ENCODE measurements at regions not wholly inside any gene's neighbourhood (a gene's known extent, or its start where the extent isn't known, plus 50 kb on each side); places are given as distances from the start of the nearest gene placed in this dataset.

- Histone ChIP-seq H3K9me3 (no peaks in the 10 kb centered on the region), H3K4me3 (no peak overlapping the region), H3K4me1 (peaks cover 24 to 43% (median 26%) of the 10 kb centered on the region in 3 donors), H3K36me3 (no peaks in the 10 kb centered on the region), H3K27me3 (no peaks in the 10 kb centered on the region), H3K27ac (peak overlapping the region in 1 of 4 donors; percentile 8)
- ATAC-seq: peak; percentile 30 to 58 (median 42)
- peak in 3 of 4 donors; percentile 13 to 17 (median 15) for TF ChIP-seq CTCF (IDR thresholded peaks at IDR 0.05)
- intact Hi-C loops (cut with DNase I): loop anchor here in 1 of 3 donors (10.0 kb wide), 1 partner anchor 166 kb away; no protein-coding TSS in a partner anchor
- DNase-seq: peak in 2 of 6 donors; percentile 48 to 49
- WGBS, 2 donors: 16% methylated on average over 5 of the region's 5 CpGs
- no peak for FAIRE-seq
Observed at GRCh38 chr20:50380697-50381040, 129.5 kb upstream of the PTPN1 start.

GRCh38 chr20:50381075-50381732 lies 129.0 kb upstream of the PTPN1 start:
- 62 to 63% methylated on average over 7 of the region's 7 CpGs for WGBS, 2 donors
- no peak for FAIRE-seq

GRCh38 chr20:50381771-50382593 lies 128.2 kb upstream of the PTPN1 start:
- intact Hi-C loops (cut with DNase I): loop anchor here in 1 of 3 donors (10.0 kb wide), 1 partner anchor 167 kb away; no protein-coding TSS in a partner anchor
- Histone ChIP-seq H3K36me3 (no peaks in the 10 kb centered on the region), H3K4me3 (no peak overlapping the region), H3K4me1 (peaks cover 24 to 43% (median 26%) of the 10 kb centered on the region in 3 donors), H3K27ac (no peak overlapping the region), H3K9me3 (no peaks in the 10 kb centered on the region), H3K27me3 (no peaks in the 10 kb centered on the region)
- WGBS, 2 donors: 84 to 89% methylated on average over 13 of the region's 13 CpGs
- TF ChIP-seq CTCF (IDR thresholded peaks at IDR 0.05): no peak
- ATAC-seq (no peak), FAIRE-seq (no peak), DNase-seq (no peak)

More at GRCh38 chr20:50381075-50381732, 129.0 kb upstream of the PTPN1 start:
- intact Hi-C loops (cut with DNase I): loop anchor here in 1 of 3 donors (10.0 kb wide), 1 partner anchor 166 kb away; no protein-coding TSS in a partner anchor
- H3K4me1 ChIP-seq: peaks cover 24 to 43% (median 26%) of the 10 kb centered on the region in 3 donors
- peak overlapping the region in 1 of 4 donors; percentile 8 for H3K27ac ChIP-seq
- TF ChIP-seq CTCF (IDR thresholded peaks at IDR 0.05): no peak
- no peaks in the 10 kb centered on the region for H3K9me3 ChIP-seq
- ATAC-seq (no peak), DNase-seq (no peak)
- H3K27me3 ChIP-seq: no peaks in the 10 kb centered on the region
- no peaks in the 10 kb centered on the region for H3K36me3 ChIP-seq
- H3K4me3 ChIP-seq: no peak overlapping the region

GRCh38 chr20:50385733-50386640 lies 124.2 kb upstream of the PTPN1 start:
- H3K27ac ChIP-seq: no peak overlapping the region
- H3K4me1 ChIP-seq: peaks cover 22 to 42% (median 25%) of the 10 kb centered on the region in 3 donors

More at GRCh38 chr20:50385733-50386640, 124.2 kb upstream of the PTPN1 start:
- Histone ChIP-seq H3K9me3 (no peaks in the 10 kb centered on the region), H3K36me3 (no peaks in the 10 kb centered on the region), H3K4me3 (no peak overlapping the region), H3K27me3 (no peaks in the 10 kb centered on the region)
- ATAC-seq (no peak), FAIRE-seq (no peak), DNase-seq (no peak)
- intact Hi-C loops (cut with DNase I): loop anchor here in 1 of 3 donors (10.0 kb wide), 1 partner anchor 171 kb away; no protein-coding TSS in a partner anchor
- 84 to 89% methylated on average over 22 of the region's 22 CpGs for WGBS, 2 donors
- TF ChIP-seq CTCF (IDR thresholded peaks at IDR 0.05): no peak

All from pancreas (tissue), 10 donors.